A549 (cell line): ENCODE measurements at regions not wholly inside any gene's neighbourhood (a gene's known extent, or its start where the extent isn't known, plus 50 kb on each side); places are given as distances from the start of the nearest gene placed in this dataset.
"Not testable (repeated sequence)": the region's sequence is repeated elsewhere in the genome, so short reads cannot be mapped to it uniquely, and the experiment has no call there.

Experiments used
- CHD2 ChIP-seq: fragments of 150-350 bp; IDR thresholded peaks from 2 replicates; pipeline ENCODE4 v1.6.1; 2014; ENCODE audit warnings: low read length; ENCODE audit not compliant: partially characterized antibody
- MAZ ChIP-seq: fragments of 150-350 bp; IDR thresholded peaks from 2 replicates; pipeline ENCODE4 v1.6.1; 2014; ENCODE audit warnings: antibody characterized with exemption, low read depth, low read length, borderline replicate concordance
- MYC ChIP-seq: IDR thresholded peaks from 2 replicates; pipeline ENCODE4 v1.6.1; 2012; ENCODE audit warnings: mild to moderate bottlenecking, inconsistent platforms, low read length, improper control_type of control experiment, borderline replicate concordance
- NFE2L2 ChIP-seq: fragments of 150-350 bp; conservative IDR thresholded peaks from 2 replicates; pipeline ENCODE4 v1.6.1; 2014; ENCODE audit warnings: low read length
- POLR2A ChIP-seq: IDR thresholded peaks from 2 replicates; pipeline ENCODE4 v1.6.1; 2012; ENCODE audit warnings: mild to moderate bottlenecking, low read length
- RAD21 ChIP-seq, 2 experiments: fragments of >200 bp in 1 of 2; sonication (Bioruptor Twin) in 1 of 2; formaldehyde crosslinking in 1 of 2; IDR thresholded peaks in 1 of 2; conservative IDR thresholded peaks in 1 of 2; 2 replicates in 1 of 2; 3 replicates in 1 of 2; pipeline ENCODE4 v1.6.1; 2012 to 2018; ENCODE audit warnings: inconsistent platforms in 1 of 2
- RNF2 ChIP-seq: fragments of 200-600 bp; sonication (generic); IDR thresholded peaks from 2 replicates; pipeline ENCODE4 v1.6.1; 2016; ENCODE audit warnings: low read depth, mild to moderate bottlenecking, antibody characterized with exemption, moderate library complexity, borderline replicate concordance
- SREBF2 ChIP-seq: fragments of 450-650 bp; IDR thresholded peaks from 2 replicates; pipeline ENCODE4 v1.6.1; 2014; ENCODE audit warnings: mild to moderate bottlenecking, moderate library complexity
- TF ChIP-seq, protein P1 (sequence below): fragments of >200 bp; sonication (Bioruptor Twin); formaldehyde crosslinking; IDR thresholded peaks from 3 replicates; pipeline ENCODE4 v1.5.1; 2016
- TF ChIP-seq, protein P2 (sequence below): fragments of 450-650 bp; IDR thresholded peaks from 2 replicates; pipeline ENCODE4 v1.6.1; 2014; ENCODE audit warnings: antibody characterized with exemption
- TF ChIP-seq, protein P3 (sequence below): fragments of >200 bp; sonication (Bioruptor Twin); formaldehyde crosslinking; IDR thresholded peaks from 3 replicates; pipeline ENCODE4 v1.6.1; 2016

DNA sequence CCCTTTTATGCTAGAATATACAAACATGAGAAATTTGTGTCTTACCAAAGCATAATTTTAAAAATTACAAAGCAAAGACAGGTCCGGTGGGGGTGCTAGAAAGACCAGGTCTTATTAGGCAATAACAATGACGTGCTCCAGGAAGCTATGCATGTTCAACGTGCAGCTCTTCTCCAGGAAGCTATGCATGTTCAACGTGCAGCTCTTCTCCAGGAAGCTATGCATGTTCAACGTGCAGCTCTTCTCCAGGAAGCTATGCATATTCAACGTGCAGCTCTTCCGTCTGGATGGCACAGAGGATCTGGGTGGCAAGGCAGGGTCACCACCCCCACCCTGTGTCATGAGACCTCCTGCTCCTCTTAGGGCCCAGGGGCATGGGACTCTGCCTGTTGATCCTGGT, 51.9 kb upstream of the PROP1 start:
- TF ChIP-seq MAZ; POLR2A; NFE2L2; RNF2; MYC; CHD2; RAD21 (conservative IDR thresholded peaks at IDR 0.05 in 1 of 2, IDR thresholded peaks at IDR 0.05 in 1 of 2); SREBF2: not testable (repeated sequence)
- TF ChIP-seq, protein P1, sequence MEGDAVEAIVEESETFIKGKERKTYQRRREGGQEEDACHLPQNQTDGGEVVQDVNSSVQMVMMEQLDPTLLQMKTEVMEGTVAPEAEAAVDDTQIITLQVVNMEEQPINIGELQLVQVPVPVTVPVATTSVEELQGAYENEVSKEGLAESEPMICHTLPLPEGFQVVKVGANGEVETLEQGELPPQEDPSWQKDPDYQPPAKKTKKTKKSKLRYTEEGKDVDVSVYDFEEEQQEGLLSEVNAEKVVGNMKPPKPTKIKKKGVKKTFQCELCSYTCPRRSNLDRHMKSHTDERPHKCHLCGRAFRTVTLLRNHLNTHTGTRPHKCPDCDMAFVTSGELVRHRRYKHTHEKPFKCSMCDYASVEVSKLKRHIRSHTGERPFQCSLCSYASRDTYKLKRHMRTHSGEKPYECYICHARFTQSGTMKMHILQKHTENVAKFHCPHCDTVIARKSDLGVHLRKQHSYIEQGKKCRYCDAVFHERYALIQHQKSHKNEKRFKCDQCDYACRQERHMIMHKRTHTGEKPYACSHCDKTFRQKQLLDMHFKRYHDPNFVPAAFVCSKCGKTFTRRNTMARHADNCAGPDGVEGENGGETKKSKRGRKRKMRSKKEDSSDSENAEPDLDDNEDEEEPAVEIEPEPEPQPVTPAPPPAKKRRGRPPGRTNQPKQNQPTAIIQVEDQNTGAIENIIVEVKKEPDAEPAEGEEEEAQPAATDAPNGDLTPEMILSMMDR, result not testable (repeated sequence)
- TF ChIP-seq, protein P2, sequence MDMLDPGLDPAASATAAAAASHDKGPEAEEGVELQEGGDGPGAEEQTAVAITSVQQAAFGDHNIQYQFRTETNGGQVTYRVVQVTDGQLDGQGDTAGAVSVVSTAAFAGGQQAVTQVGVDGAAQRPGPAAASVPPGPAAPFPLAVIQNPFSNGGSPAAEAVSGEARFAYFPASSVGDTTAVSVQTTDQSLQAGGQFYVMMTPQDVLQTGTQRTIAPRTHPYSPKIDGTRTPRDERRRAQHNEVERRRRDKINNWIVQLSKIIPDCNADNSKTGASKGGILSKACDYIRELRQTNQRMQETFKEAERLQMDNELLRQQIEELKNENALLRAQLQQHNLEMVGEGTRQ, result not testable (repeated sequence)
- TF ChIP-seq, protein P3, sequence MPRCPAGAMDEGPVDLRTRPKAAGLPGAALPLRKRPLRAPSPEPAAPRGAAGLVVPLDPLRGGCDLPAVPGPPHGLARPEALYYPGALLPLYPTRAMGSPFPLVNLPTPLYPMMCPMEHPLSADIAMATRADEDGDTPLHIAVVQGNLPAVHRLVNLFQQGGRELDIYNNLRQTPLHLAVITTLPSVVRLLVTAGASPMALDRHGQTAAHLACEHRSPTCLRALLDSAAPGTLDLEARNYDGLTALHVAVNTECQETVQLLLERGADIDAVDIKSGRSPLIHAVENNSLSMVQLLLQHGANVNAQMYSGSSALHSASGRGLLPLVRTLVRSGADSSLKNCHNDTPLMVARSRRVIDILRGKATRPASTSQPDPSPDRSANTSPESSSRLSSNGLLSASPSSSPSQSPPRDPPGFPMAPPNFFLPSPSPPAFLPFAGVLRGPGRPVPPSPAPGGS, result not testable (repeated sequence)
